ENCODE measurements at regions not wholly inside any gene's neighbourhood (a gene's known extent, or its start where the extent isn't known, plus 50 kb on each side); places are given as distances from the start of the nearest gene placed in this dataset.

DNA sequence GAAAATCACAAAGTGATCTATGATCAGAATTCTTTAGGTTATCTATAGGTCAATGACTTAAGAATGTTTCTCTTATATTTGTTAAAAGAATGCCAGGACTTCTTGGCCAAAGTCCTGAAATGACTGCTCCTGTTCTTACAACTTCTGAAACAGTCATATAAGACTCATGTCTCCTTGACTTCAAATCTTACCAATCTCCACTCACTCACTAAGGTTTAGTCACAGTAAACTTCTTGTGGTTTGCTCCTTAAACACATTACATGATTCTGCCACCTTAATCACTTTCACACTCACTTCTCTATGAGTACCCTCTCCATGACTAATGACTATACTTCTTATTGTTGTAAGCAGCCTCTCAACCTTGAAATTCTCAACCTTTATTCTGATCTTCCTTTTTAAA lies 648.7 kb upstream of the CCDC179 start:
- TF ChIP-seq, protein P1, sequence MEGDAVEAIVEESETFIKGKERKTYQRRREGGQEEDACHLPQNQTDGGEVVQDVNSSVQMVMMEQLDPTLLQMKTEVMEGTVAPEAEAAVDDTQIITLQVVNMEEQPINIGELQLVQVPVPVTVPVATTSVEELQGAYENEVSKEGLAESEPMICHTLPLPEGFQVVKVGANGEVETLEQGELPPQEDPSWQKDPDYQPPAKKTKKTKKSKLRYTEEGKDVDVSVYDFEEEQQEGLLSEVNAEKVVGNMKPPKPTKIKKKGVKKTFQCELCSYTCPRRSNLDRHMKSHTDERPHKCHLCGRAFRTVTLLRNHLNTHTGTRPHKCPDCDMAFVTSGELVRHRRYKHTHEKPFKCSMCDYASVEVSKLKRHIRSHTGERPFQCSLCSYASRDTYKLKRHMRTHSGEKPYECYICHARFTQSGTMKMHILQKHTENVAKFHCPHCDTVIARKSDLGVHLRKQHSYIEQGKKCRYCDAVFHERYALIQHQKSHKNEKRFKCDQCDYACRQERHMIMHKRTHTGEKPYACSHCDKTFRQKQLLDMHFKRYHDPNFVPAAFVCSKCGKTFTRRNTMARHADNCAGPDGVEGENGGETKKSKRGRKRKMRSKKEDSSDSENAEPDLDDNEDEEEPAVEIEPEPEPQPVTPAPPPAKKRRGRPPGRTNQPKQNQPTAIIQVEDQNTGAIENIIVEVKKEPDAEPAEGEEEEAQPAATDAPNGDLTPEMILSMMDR (conservative IDR thresholded peaks at IDR 0.05): no peak
- TF ChIP-seq EZH2 (IDR thresholded peaks at IDR 0.05; ENCODE audit: low read depth): no peak

Measured in PC-9 (cell line).